ENCODE measurements at regions not wholly inside any gene's neighbourhood (a gene's known extent, or its start where the extent isn't known, plus 50 kb on each side); places are given as distances from the start of the nearest gene placed in this dataset.

DNA sequence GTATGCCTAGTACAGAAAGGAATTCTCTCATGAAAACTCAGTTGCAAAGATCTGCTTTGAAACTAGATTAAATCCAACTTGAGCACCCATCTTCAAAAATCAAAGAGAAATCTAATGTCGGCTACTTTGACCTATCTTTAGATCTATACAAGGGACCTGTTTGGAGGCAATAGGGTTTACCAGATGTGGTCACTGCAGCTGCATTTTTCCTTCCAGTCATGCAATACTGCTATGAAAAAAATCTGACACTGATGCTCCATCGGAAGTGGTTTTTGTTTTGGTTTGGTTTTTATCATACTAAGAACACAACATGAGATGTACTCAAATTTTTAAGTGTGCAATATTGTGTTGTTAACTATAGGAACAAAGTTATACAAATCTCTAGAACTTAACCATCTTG is 169.5 kb downstream of the BCHE start:
- DNase-seq (ENCODE audit: extremely low read depth in 1 of 4, low spot score in 3 of 4), result no peak
- no peaks in the 10 kb centered on the region for H3K9me3 ChIP-seq (replicated peaks; ENCODE audit: control insufficient read depth, insufficient read depth, low read depth, low read length)
- no peak overlapping the region for H3K9ac ChIP-seq (ENCODE audit: insufficient read depth in 1 of 2, low read depth in 2 of 2, low read length in 2 of 2)
- FAIRE-seq, result no peak
- intact Hi-C loops (cut with micrococcal nuclease), result no loop called here
- H4K20me1 ChIP-seq (replicated peaks; ENCODE audit: control insufficient read depth, insufficient read depth, low read length), result no peaks in the 10 kb centered on the region
- H3K79me2 ChIP-seq (ENCODE audit: control insufficient read depth, insufficient read depth, low read length), result no peaks in the 10 kb centered on the region
- H2AFZ ChIP-seq (ENCODE audit: low read depth, low read length), result no peak overlapping the region
- H3K4me2 ChIP-seq (ENCODE audit: insufficient read depth, low read length), result no peak overlapping the region
- POLR2A ChIA-PET, result no interaction called here
- ATAC-seq, result no peak
- no peaks in the 10 kb centered on the region for H3K36me3 ChIP-seq (ENCODE audit: control insufficient read depth, insufficient read depth, low read length)
- CTCF ChIA-PET (ENCODE audit: low intra/inter-chr PET ratio), result no interaction called here
- no peaks in the 10 kb centered on the region for H3K27me3 ChIP-seq (ENCODE audit: control insufficient read depth in 2 of 2, insufficient read depth in 2 of 2, low read length in 2 of 2)
- in situ Hi-C loops (cut with MboI), result no loop called here
- no peak overlapping the region for H3K27ac ChIP-seq (ENCODE audit: extremely low read depth, low read depth, low read length)
- no peaks in the 10 kb centered on the region for H3K9me1 ChIP-seq (ENCODE audit: control insufficient read depth, insufficient read depth, low read length)
- no peak overlapping the region for H3K4me3 ChIP-seq
- BruUV-seq (replicated peaks), result no TSS peak
- H3K4me1 ChIP-seq (replicated peaks in 1 of 2; ENCODE audit: control insufficient read depth in 2 of 2, insufficient read depth in 2 of 2, low read length in 2 of 2), result no peaks in the 10 kb centered on the region
- WGBS (ENCODE audit: insufficient coverage, low coverage, missing lambda C conversion rate), result 0% methylated on average over 2 of the region's 2 CpGs
- TF ChIP-seq ZNF644 (tag; IDR thresholded peaks at IDR 0.05; ENCODE audit: low read depth) (no peak), NONO (IDR thresholded peaks at IDR 0.05; ENCODE audit: low read depth in 2 of 2, low read length in 1 of 2) (no peak), ZNF224 (CRISPR knock-in tag; IDR thresholded peaks at IDR 0.05) (no peak), CHD2 (IDR thresholded peaks at IDR 0.05; ENCODE audit: low read depth, low read length) (no peak), SAP30 (IDR thresholded peaks at IDR 0.05; ENCODE audit: borderline replicate concordance, insufficient read depth, low read depth, low read length, poor library complexity, severe bottlenecking) (no peak), TRIM24 (IDR thresholded peaks at IDR 0.05) (no peak), ZNF431 (CRISPR knock-in tag; IDR thresholded peaks at IDR 0.05) (no peak), ATF1 (CRISPR knock-in tag; IDR thresholded peaks at IDR 0.05) (no peak), ATF1 (tag; IDR thresholded peaks at IDR 0.05) (no peak)
- TF ChIP-seq, protein P1, sequence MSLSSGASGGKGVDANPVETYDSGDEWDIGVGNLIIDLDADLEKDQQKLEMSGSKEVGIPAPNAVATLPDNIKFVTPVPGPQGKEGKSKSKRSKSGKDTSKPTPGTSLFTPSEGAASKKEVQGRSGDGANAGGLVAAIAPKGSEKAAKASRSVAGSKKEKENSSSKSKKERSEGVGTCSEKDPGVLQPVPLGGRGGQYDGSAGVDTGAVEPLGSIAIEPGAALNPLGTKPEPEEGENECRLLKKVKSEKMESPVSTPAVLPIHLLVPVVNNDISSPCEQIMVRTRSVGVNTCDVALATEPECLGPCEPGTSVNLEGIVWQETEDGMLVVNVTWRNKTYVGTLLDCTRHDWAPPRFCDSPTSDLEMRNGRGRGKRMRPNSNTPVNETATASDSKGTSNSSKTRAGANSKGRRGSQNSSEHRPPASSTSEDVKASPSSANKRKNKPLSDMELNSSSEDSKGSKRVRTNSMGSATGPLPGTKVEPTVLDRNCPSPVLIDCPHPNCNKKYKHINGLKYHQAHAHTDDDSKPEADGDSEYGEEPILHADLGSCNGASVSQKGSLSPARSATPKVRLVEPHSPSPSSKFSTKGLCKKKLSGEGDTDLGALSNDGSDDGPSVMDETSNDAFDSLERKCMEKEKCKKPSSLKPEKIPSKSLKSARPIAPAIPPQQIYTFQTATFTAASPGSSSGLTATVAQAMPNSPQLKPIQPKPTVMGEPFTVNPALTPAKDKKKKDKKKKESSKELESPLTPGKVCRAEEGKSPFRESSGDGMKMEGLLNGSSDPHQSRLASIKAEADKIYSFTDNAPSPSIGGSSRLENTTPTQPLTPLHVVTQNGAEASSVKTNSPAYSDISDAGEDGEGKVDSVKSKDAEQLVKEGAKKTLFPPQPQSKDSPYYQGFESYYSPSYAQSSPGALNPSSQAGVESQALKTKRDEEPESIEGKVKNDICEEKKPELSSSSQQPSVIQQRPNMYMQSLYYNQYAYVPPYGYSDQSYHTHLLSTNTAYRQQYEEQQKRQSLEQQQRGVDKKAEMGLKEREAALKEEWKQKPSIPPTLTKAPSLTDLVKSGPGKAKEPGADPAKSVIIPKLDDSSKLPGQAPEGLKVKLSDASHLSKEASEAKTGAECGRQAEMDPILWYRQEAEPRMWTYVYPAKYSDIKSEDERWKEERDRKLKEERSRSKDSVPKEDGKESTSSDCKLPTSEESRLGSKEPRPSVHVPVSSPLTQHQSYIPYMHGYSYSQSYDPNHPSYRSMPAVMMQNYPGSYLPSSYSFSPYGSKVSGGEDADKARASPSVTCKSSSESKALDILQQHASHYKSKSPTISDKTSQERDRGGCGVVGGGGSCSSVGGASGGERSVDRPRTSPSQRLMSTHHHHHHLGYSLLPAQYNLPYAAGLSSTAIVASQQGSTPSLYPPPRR (CRISPR knock-in tag; IDR thresholded peaks at IDR 0.05; ENCODE audit: borderline replicate concordance), result no peak
